GM19240 (cell line): ENCODE measurements at regions not wholly inside any gene's neighbourhood (a gene's known extent, or its start where the extent isn't known, plus 50 kb on each side); places are given as distances from the start of the nearest gene placed in this dataset.
"Not testable (repeated sequence)": the region's sequence is repeated elsewhere in the genome, so short reads cannot be mapped to it uniquely, and the experiment has no call there.

Source experiments
- DNase-seq: peaks from one replicate; pipeline ENCODE4 v3.0.0; 2011; ENCODE audit warnings: low spot score; ENCODE audit not compliant: insufficient read length

GRCh38 chr12:46983393-46983793 lies 96.0 kb upstream of the PCED1B start:
- no peak for DNase-seq

DNA sequence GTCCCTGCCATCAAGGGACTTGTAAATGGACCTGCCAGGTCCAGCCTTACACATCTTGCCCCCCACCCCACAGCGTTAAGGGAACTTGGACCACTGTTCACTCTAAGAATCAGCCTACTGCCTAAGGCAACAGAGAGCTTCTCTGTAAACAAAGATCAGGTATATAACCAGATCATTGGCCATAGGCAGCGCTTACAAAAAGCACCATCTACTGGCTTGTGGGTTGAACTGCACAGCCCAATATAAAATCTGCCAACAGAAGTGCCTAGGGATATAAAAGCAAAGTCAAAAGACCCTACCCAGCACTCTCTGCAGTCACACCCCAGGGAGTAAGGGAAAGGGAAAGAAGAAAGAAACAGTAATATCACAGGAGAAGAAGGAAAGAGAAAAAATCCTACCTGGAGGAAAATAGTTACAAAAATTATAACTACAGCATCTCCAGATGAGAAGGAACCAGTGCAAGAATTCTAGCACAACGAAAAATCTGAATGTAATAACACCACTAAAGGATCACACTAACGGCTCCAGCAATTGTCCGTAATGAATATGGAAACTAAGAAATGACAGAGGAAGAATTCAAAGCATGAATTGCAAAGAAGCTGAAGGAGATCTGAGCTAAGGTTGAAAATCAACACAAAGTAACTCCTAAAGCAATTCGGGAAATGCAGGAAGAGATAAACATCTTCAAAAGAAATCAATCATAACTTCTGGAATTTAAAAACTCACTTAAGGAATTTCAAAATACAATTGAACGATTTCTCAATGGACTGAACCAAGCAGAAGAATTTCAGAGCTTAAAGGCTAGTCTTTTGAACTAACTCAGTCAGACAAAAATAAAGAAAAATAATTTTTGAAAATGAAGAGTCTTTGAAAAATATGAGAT lies 95.2 kb upstream of the PCED1B start:
- no peak for DNase-seq

DNA sequence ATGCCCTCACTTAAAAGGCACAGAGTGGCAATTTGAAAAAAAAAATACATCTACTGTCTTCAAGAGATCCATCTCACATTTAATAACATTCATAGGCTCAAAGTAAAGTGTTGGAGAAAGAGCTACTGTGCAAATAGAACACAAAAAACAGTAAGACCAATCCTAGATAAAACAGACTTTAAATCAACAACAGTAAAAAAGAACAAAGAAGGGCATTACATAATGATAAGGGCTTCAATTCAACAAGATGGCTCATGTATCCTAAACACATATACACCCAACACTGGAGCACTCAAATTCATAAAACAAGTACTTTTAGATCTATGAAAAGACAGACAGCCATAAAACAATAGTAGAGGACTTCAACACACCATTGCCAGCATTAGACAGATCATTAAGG lies 93.6 kb upstream of the PCED1B start:
- no peak for DNase-seq

DNA sequence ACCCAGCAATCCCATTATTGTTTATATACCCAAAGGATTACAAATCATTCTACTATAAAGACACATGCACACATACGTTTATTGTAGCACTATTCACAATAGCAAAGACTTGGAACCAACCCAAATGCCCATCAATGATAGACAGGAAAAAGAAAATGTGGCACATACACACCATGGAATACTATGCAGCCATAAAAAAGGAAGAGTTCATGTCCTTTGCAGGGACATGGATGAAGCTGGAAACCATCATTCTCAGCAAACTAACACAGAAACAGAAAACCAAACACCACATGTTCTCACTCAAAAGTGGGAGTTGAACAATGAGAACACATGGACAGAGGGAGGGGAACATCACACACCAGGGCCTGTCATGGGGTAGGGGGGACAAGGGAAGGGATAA lies 91.3 kb upstream of the PCED1B start:
- not testable (repeated sequence) for DNase-seq

DNA sequence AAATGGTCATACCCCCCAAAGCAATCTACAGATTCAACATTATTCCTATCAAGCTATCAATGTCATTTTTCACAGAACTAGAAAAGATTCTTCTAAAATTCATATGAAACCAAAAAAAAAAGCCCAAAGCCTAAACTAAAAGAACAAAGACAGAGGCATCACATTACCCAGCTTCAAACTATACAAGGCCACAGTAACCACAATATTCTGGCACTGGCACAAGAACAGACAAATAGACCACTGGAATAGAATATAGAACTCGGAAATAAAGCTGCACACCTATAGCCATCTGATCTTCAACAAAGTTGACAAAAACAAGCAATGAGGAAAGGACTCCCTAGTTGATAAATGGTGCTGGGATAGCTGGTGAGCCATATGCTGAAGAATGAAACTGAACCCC lies 89.2 kb upstream of the PCED1B start:
- DNase-seq: no peak

- not testable (repeated sequence) for DNase-seq
These were observed 87.4 kb upstream of the PCED1B start for GRCh38 chr12:46992051-46992450.

- no peak for DNase-seq
These were observed 80.5 kb upstream of the PCED1B start for GRCh38 chr12:46998811-46999368.

DNA sequence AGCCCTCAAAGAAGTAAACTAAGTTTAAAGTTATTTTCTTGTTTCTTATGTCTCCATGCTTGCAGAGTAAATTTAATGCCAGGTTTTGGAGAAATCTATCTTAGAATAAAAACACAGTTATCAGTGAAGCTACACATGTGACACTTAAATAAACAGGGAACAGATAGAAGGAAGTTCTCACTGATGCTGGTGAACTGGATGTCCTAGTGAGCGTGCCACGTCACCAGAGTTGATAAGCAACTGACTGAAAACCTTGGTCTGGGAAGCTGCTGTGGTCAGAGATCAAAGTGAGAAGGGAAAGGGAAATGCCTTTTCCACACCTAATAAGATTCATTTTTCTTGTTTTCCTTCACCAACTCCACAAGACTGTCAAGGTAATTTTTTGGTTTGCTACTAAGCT lies 74.8 kb upstream of the PCED1B start:
- no peak for DNase-seq

DNA sequence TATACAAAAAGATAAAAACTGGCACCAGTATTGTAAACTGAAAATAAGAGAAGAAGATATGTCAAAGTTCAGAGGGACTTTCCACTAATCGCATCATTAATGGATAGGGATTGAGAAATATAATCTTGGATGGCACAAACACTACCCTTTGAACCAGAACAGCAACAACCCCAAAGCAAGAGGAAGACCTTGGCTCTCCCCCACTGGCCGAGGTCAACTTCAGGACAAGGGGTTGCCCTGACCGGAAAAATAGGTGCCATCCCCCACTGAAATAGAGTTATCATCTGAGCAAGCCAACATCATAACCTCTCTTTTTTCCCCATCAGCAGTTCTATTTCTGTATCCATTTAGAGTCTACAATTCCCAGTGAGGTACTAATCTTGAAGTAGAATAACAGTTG lies 72.4 kb upstream of the PCED1B start:
- no peak for DNase-seq

DNA sequence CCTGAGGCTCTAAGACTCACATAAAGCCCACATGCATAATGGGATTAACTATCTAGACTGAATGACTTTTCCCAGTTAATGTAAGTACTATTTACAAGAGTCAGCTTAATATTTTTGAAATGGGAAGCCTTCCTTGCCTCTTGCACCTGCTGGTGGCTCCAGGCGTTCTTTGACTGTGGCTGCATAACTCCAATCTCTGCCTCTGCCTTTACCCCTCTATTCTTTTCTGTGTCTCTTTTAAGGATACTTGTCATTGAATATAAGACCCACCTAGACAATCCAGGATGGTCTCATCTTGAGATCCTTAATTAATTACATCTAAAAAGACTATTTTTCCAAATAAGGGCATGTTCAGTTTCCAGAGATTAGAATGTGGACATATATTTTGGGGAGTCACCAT lies 66.9 kb upstream of the PCED1B start:
- no peak for DNase-seq

DNA sequence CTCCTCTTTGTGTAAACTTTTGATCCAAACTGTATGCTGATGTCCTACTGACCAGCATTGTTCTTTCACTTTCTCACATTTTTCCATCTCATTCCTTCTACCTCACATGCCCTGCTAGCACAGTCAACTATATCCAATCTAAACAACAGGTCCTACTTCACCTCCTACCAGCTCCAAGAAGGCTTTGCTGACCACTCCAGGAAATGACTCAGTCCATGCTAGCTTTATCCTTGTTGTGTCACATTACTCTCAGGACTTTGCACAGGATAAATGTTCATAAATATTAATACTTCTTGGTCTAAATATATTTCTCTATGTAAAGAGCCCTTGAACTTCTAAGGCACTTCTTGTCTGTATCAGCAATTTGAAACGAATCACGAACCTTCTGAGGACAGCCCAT lies 64.9 kb upstream of the PCED1B start:
- DNase-seq: no peak

DNA sequence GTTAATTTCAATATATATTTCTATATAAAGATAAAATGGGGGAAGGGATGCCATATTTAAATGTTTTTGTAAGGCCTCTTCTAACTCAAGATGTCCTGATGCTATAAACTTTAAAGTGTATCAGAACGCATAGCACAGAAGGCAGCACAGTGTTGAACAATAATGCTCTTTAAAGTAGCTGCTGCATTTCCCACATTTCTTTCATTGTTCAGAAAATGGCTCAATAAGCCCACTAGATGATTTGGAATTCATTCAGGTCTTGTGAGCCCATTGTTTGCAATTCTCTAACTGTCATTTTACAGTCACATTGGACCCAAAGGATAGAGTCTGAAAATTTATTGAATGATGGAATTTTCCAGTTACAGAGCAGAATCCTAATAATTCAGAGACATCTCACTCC lies 64.0 kb upstream of the PCED1B start:
- DNase-seq: no peak

- DNase-seq: no peak
These were observed 62.2 kb upstream of the PCED1B start for GRCh38 chr12:47017041-47017713.

- no peak for DNase-seq
These were observed 61.4 kb upstream of the PCED1B start for GRCh38 chr12:47017901-47018475.

DNA sequence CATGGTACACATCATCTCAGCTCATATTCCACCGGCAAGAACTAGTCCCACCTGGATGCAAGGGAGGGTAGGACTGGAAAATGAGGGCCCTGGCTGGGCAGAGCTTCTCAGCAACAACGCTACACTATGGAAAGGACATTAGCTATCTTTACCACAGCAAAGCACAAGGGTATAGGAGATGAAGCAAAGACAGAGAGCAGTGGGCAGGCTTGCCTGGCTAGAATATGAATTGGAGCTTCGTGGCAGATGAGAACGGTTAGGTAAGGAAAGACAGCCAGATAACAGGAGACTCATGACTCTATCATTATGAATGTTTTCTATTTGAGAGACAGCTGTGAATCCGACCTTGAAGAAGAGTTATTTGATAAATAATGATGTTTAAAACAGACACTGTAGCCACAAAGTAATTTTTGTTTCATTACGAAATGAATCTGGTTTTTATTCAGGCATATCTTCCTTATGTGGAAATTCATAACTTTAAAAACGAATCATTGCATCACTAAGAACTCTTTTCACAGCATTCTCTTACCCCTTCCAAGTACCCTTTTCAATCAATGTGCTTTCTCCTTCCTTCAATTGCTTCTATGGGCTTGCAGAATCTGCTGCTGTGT lies 59.1 kb upstream of the PCED1B start:
- DNase-seq: no peak

DNA sequence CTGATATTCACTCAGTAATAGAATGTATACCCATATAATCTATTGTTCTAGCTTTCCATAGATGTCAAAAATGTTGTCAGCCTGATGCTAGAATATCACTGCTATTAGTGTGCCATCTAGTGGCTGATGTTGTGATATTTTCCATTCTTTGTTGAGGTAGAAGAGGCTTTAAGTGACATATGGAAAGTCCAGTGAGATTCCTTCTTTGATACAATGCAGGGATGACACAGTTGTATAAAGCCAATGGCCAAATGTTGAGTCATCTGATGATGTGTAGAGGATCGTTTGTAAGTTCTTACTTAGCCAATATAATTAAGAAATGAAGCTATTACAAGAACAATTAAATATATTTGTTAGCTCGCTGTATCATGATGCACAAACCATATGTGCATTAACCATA lies 58.1 kb upstream of the PCED1B start:
- peak; percentile 4 for DNase-seq

DNA sequence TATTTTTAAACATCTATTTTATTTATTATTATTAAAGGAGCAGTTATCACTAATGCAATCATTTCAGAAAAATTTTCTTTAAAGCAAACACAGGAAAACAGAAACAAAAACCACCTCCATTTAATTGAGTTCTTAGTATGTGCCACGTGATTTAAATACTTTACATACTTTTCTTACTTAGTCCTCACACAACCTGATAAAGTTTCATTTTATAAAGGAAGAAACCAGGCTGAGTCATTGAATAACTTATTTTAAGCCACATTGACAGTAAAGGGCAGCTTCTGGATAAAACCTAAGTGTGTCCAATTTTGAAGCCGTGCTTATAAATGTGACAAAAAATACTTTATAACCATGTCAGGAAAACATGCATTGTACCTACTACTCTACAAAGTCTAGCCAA lies 57.1 kb upstream of the PCED1B start:
- DNase-seq: no peak

DNA sequence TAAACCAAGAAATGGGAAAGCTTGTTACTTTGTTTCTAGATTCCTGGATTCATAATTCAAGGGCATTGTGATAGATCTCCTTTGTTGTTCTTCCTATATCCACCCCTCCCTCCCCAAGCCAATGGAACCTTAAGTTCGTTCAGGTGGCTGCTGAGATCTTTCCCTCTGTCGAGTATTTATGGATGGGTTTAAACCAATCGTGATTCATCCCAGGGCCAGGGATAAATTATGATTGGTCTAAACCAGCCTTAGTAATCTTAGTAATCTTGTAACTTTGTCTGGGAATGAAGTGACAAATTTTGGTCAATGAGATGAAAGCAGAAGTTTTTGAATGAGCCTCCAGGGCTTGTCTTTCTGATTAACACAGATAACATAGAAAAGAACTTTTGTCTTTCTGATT lies 56.1 kb upstream of the PCED1B start:
- DNase-seq: no peak

- no peak for DNase-seq
These were observed 55.5 kb upstream of the PCED1B start for GRCh38 chr12:47023953-47024352.

- no peak for DNase-seq
These were observed 55.0 kb upstream of the PCED1B start for GRCh38 chr12:47024463-47024862.

- no peak for DNase-seq
These were observed 54.1 kb upstream of the PCED1B start for GRCh38 chr12:47025349-47025748.

- no peak for DNase-seq
These were observed 53.6 kb upstream of the PCED1B start for GRCh38 chr12:47025798-47026197.
